ENCODE measurements at regions not wholly inside any gene's neighbourhood (a gene's known extent, or its start where the extent isn't known, plus 50 kb on each side); places are given as distances from the start of the nearest gene placed in this dataset.

GRCh38 chr1:219988818-219989217 is 57.5 kb downstream of the EPRS1 start:
- no peak for TF ChIP-seq CTCF (IDR thresholded peaks at IDR 0.05)
- TF ChIP-seq ZFX (IDR thresholded peaks at IDR 0.05; ENCODE audit: borderline replicate concordance): no peak
